GDM1 (cell line): ENCODE measurements at regions not wholly inside any gene's neighbourhood (a gene's known extent, or its start where the extent isn't known, plus 50 kb on each side); places are given as distances from the start of the nearest gene placed in this dataset.
"Not testable (repeated sequence)": the region's sequence is repeated elsewhere in the genome, so short reads cannot be mapped to it uniquely, and the experiment has no call there.

ENCODE experiments used
- DNase-seq: peaks from one replicate; lab custom pipeline; 2025; lab: John Stamatoyannopoulos, UW

DNA sequence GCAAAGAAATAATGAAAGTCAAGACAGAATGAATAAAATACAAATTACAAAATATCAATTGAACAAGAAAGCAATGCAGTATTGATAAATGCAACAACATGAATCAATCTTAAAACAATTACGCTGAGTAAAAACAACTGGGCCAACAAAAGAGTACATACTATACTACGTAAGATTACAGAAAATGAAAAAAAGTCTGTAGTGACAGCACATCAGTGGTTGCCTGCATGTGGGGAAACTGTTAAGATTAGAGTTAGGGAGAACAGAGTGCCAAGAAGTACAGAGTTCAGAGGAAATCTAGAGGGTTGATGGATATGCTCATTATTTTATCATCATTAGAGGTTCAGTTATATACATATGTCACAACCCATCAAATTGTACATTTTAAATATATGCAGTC lies 706.6 kb upstream of the ACO1 start:
- DNase-seq, result no peak

DNA sequence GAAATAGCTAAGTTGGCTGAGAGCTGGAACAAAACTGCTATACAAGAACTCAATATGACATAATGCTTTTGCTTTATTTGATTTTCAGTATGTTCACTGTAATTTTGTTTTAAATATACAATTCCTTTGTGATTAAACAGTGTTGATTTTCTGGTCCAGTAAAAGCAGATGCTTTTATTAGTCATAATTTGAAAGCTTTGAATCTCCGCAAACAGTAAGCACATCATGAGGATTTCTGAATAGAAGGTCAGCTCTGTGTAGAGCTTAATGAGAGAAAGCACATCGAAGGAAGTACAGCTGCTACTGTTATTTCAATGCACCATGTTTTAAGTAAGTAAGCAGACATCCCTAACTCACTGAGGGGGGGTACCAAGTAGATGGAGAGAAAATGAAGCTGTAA lies 701.3 kb upstream of the ACO1 start:
- no peak for DNase-seq

DNA sequence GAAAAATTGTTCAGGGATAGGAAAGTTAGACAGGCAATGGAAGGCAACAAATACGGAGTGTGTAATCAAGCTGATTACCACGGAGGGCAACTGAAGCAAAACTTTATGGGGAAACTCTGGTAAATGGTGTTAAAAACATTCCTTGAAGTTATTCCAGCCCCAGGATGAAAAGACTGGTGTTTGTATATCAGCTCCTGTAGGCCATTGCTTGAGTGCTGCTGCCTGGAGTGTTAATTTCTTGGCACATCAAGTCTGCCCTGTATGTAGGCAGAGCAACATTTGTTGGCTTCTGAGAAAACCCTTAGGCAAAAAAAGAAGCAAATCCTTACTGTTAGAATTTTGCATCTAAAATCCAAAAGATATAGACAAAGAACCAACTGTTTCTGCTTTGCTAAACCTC lies 686.5 kb upstream of the ACO1 start:
- DNase-seq, result no peak

DNA sequence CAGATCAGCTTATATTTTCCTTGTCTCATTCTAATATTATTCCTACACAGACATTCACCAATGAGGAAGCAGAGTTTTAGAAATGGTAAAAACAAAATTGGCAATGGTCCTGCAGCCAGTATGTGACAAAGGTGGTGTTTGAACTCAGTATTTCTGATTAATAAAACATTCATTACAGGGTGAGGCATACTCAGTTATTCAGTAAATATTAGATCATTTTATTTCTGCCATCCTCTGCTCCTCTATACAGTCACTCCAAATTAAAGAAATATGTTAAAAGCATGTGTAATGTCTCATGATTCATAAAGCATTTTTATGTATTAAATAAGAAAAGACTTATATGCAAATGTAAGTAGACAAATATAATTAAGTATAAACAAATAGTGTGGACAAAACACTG lies 684.6 kb upstream of the ACO1 start:
- DNase-seq, result no peak

DNA sequence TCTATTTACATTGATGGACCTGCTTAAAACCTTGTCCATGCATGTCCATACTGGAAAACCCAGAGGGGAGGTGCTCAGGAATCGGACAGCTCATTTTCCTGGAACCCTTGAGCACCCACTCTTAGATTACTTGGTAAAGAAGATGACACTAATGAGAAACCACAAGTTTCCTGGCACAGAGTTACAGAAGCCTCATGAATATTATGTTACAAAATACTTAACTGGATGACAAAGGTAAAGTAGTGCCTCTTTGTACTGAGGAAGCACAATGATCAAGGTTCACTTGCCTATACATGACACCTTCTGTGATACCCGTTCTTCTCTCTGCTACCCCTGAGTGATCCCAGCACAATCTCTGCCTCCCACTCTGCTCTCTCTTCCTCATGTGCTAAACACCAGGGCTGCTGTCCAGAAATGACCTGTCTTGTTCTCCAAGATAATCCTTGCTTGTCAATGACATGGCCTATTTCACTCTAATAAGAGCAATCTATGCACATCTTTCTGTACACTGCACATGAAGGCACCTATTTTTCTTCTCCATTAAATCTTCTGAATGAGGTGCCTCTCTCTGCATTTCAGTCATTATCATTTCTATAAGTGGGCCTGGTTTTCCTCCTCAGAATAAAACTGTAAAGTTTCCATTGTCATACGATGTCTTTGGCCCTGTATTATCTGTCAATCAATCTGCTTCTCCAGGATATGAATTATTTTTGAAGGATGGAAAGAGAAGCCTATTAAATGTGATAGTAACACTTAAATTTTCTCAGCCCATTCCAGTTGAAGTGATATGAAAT lies 684.0 kb upstream of the ACO1 start:
- DNase-seq, result no peak

DNA sequence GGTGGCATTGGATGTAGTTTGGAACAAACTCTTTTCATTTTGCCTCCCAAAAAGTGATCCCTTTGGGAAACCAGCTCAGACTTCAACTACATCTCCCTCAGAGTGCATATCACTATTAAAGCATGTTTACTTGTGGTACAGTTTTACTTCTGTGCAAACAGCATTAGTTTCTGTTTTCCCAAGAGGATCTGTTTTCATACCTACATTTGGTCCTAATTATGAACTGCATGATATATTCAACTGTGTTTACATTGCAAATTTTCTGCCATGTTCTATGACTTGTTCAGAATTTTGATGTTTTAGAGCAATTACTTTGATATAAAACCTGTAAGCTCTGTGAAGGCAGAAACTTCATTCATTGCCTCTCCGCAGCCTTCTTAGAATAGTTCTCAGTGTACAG lies 681.5 kb upstream of the ACO1 start:
- DNase-seq, result no peak

DNA sequence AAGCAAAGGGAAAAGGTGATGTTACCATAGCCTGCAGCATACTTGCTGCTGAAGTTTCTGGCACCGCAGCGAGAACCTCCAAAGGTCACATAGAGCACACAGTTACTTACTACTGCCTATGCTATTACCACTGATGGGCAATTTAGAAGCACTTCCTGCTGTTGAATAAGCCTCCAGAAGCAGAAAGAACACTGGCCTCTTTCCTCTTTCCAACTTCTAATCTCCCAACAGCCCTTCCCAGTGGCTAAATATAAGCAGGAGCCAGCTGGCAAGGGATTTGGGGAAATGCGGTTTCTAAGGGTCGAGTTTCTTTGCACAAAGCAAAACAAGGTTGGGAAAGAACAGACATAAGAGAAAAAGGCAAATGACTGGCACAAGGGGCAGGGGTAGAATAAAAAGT lies 669.2 kb upstream of the ACO1 start:
- no peak for DNase-seq

DNA sequence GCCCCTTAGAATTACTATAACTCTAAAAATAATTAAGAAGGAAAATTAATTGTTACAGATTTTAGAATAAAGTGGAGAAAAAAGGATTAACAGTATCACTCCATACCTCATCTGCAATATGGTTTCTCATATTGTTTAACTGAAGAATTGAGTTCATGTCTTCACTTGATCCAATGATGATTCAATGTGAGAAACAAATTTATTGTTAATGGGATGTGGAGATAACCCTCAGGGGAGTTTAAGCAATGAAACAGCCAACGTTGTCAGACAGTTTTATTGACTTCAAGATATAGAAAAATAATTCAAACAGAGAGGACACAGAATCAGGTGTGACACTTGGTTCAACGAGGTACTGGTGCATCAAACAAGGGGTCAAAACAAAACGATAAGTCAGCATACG lies 665.2 kb upstream of the ACO1 start:
- no peak for DNase-seq

DNA sequence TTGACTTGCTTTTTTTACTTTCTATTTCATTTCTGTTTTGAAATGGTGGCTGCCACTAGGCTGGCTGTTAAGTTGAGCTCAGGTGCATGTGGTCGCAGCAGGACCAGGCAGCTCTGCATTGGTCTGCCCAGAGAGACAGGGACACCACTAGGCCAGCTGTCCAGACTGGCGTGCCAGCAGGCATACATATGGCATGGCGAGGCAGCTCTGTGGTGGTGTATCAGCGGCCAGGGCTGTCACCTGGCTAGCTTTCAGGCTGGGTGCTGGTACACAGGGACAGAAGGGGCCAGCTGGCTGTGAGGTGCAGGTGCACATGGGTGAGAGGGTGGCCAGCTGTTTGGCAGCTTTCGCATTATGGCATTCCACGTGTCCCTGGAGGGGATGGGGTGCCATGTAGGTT lies 654.0 kb upstream of the ACO1 start:
- DNase-seq, result no peak

DNA sequence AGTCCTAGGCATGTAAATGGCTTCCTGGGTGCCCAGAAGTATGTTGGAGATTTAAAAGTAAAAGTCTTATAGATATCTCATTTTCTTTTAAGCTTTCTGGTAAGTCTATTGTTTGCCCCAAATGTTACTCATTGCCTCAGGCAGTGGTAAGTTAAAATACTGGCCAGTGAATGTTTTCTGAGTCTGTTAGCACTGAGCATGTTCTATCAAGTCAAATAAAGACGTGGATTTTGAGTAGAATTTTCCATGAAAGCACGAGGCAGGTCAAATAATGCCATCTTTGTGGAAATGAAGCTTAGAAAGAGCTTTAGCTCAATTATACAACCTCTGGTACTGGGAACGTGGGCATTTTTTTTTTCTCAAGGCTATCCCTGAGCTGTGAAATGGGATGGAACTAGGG lies 651.3 kb upstream of the ACO1 start:
- no peak for DNase-seq

DNA sequence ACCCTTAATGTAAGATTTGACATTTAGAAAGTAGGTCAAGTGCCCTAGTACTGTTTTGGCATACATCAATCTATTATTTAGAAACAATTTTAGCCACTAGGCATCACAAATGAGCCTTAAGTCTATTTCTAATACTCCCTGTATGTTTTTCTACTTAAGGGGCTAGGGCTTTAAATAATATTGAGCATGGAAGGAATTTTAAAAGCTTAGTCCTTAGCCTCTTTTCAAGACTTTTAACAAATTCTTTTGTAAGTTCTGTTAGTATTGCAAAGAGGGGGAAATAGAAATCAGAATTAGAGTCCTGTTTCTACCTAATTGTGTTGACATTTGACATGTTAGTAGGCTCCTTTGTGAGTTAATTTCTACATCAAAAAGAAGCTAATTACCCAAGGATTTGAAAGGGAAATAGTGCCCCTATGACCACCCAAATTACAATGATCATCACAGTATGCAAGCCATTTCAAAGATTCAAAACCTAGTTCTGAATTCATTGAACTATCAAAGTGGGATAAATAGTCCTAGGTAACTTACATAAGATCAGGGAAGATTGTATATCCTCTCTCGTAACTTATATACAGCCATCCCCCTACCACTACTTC lies 647.8 kb upstream of the ACO1 start:
- no peak for DNase-seq

DNA sequence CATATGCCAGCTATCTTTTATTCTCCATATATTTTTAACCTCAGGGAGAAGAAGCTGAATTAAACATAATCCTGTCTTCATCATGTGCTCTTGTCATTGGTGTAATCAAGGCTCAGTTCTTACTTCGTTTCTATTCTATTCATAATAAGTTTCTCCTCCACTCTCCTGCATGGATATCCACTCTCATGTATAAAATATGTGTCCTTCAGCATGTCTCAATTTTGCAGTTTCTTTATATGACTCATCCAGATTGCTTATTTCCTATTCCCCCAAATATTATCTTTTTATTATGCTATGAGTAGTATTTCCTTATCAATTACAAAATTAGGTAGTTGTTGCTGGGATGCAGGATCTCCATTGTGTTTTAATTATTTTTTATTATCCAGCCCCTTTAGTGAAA lies 643.7 kb upstream of the ACO1 start:
- no peak for DNase-seq

DNA sequence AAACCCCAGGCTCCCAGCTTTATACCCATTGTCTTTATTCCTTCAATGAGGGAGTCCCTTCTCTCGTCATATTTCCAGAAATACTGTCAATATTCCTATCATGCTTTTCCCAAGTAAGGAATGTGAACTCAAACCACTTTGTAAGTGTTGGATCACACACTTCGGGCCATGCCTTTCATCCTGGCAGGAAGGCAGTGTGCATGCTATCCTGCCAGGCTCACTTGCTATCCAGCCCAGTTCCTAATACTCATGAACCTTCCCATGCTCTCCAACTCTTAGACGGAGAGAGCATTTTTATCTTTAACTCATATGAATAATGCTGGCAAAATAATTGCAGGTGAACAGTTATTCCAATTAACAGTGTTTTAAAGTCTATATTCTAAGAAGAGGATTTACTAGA lies 639.9 kb upstream of the ACO1 start:
- DNase-seq, result no peak

DNA sequence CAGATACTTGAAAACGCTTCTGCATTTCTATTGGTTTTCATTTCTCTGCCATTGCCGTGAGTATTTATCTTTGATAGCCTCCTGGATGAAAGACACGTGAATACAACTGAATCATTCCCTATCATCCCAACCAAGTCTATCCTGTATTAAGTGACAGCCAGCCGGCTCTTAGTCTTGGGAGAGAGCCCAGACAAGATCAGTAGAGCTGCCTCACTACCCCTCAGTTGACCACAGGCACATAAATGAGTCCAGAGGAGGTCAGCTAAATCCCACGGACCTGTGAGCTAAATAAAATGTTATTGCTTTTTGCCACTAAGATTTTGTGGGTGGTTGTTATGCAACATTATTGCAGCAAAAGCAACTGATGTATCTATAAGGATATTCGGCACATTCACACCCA lies 639.0 kb upstream of the ACO1 start:
- no peak for DNase-seq

DNA sequence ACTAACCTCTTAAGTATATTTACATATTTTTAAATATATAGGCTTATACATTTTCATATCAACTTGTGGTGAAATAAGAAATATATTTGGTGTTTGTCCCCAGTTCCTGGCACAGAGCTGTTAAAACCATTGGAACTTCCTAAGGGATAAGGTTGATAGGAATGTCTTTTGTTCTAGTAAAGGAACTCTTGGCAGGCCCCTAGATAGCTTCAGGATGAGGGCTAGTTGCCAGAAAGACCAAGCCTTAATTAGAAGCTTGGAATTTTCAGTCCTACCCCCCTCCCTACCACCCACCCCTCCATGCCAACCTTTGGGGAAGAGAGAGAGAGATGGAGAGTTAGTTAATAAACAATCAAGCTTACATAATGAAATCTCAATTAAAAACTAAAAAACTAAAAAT lies 638.6 kb upstream of the ACO1 start:
- no peak for DNase-seq

DNA sequence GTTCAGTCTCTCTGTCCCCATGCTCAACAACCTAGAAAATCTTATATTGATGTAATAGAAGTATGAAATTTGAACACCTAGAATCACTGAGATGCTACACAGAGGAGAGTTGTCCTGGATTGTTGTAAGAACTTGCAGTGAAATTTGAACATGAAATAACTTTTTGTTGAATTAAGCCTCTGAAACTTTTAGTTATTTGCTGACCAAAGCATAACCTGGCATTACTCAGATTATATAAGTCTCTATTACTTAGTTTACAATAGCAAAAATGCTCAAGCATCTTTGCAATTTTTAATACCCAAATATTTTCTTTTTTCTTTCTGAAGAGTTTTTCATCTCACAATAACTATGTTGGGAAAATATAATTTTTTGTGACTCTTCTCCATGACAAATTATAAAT lies 630.7 kb upstream of the ACO1 start:
- DNase-seq, result no peak

DNA sequence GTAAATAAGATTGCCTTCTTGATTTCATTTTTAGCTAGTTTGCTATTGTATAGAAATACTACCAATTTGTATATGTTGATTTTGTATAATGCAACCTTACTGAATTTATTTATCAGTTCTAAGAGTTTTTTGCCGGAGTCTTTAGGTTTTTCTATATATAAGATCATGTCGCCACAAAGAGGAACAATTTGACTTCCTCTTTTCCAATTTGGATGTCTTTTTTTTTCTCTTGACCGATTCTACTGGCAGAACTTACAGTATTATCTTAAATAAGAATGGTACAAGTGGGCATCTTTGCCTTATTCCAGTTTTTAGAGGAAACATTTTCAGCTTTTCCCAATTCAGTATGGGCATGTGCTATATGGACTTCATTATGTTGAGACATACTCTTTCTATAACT lies 624.7 kb upstream of the ACO1 start:
- DNase-seq, result no peak

DNA sequence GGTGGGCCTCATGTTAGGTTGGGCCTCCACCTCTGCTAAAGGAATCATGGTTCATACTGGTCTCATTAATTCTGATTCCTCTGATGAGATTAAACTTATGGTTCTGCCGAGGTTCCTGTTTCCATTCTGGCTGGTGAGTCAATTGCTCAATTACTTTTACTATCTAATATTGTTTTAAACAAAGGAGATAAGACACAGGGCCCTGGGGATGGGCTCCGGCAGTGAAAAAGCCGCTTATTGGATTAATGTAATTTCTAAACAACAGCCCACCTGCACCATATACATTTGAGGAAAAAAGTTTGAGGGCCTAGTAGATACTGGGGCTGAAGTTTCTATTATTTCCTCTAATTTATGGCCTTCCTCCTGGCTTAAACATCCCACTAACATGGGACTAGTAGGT lies 610.4 kb upstream of the ACO1 start:
- DNase-seq, result not testable (repeated sequence)

DNA sequence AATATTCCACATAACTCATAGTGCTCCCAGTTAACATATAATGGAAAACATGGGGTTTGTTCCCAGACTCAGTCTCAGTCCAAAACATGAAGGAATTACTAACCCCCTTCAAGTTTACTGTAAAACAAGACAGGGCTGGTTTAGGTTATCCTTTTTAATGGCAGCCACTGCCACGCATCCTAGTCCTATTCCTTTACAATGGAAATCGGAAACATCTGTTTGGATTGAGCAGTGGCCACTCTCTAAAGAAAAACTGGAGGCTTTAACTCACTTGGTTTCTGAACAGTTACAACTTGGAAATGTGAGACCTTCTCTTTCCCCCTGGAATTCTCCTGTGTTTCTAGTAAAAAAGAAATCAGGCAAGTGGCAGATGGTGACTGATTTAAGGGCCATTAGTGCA lies 609.9 kb upstream of the ACO1 start:
- DNase-seq, result no peak

DNA sequence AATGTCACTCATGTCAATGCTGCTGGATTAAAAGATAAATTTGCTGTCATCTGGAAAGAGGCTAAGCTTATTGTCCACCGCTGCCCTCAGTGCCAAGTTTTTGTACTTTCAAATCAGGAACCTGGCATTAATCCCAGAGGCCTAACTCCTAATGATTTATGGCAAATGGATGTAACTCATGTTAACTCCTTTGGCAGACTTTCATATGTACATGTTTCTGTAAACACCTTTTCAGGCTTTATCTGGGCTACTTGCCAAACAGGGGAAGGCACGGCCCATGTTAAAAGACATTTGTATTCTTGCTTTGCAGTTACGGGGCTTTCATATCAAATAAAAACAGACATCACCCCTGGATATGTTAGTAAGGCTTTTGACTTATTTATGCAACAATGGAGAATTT lies 608.0 kb upstream of the ACO1 start:
- no peak for DNase-seq

DNA sequence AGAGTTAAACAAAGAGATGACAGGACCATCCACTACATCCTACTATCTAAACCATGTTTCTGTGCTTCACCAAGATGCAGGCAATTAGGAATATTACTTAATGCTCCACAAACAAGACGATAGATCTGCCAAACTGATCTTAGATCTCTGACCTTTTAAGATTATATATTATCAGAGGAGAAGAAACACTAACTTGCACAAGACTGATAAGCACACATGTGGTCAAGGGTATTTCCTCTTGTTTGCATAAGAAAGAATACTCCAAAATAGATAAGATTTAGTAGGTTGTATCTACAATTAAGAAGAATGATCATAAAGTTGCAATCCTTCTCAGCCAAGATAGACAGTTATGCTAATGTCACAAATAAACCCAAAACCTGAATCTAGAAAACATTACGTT lies 601.0 kb upstream of the ACO1 start:
- DNase-seq, result no peak

DNA sequence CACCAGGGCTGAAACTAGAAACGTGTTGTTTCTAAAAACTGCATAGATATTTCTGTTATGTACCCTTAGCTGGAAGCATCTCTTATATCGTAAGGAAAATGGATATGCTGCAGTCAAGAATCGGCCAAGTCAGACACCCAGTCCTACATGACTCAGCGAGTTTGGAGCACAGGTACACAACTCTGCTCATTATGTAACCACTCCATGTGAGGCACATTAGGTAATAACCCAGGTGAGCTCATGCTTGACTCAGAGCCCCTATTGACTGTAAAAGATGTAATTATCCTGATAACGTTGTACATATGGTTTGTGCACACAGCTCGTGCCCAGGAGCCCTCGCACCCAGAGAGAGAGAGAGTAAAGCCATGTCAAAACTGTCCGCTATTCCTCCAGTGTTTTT lies 593.7 kb upstream of the ACO1 start:
- no peak for DNase-seq

DNA sequence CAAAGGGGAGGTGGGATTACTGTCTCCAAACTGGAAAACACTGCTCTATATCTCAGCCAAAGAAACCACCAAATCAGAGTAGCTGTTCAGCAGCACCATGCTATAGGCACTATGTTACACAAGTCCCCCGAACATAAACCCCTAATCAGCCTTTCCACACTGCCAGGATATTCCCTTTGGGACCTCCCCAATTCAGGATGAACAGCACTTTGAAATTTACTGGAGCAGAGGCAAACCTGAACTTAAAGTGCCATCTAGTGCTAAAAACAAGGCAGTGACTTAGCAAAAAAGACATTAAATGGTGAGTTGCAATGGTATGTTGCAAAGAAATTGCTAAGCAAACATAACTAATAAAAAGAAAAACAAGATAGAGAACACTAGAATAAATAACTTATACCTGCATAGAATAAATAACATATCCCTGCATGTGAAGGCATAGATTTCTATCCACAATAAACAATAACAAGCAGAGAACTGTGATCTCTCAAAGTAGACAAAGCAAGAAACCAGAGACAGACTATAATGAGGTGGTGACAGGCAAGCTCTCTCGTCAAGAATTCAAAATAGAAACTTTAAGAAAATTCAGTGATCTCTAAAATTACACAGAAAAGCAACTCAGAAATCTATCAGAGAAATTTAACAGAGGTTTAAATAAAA lies 584.4 kb upstream of the ACO1 start:
- no peak for DNase-seq
